ENCODE measurements at regions not wholly inside any gene's neighbourhood (a gene's known extent, or its start where the extent isn't known, plus 50 kb on each side); places are given as distances from the start of the nearest gene placed in this dataset.

- TF ChIP-seq SP1 (CRISPR knock-in tag; conservative IDR thresholded peaks at IDR 0.05), result no peak
- TF ChIP-seq FOXK1 (CRISPR knock-in tag; IDR thresholded peaks at IDR 0.05), result no peak
- no peak for TF ChIP-seq NR3C1 (CRISPR knock-in tag; conservative IDR thresholded peaks at IDR 0.05; ENCODE audit: low read depth)
- TF ChIP-seq HMGA2 (CRISPR knock-in tag; IDR thresholded peaks at IDR 0.05), result no peak
- TF ChIP-seq ZNF671 (CRISPR knock-in tag; IDR thresholded peaks at IDR 0.05), result no peak
- no peak for TF ChIP-seq ETV6 (CRISPR knock-in tag; IDR thresholded peaks at IDR 0.05)
- TF ChIP-seq ELF4 (CRISPR knock-in tag; IDR thresholded peaks at IDR 0.05; ENCODE audit: low read depth), result no peak
- TF ChIP-seq ZNF121 (CRISPR knock-in tag; IDR thresholded peaks at IDR 0.05), result no peak
- TF ChIP-seq OVOL2 (CRISPR knock-in tag; IDR thresholded peaks at IDR 0.05; ENCODE audit: borderline replicate concordance), result no peak
- TF ChIP-seq NFATC4 (CRISPR knock-in tag; IDR thresholded peaks at IDR 0.05), result no peak
- TF ChIP-seq MYBL2 (CRISPR knock-in tag; IDR thresholded peaks at IDR 0.05), result no peak
- TF ChIP-seq TEAD1 (CRISPR knock-in tag; IDR thresholded peaks at IDR 0.05), result no peak
- no peak for TF ChIP-seq MAX (CRISPR knock-in tag; IDR thresholded peaks at IDR 0.05)
- TF ChIP-seq E2F1 (CRISPR knock-in tag; IDR thresholded peaks at IDR 0.05), result no peak
- no peak for TF ChIP-seq ZBTB21 (CRISPR knock-in tag; IDR thresholded peaks at IDR 0.05; ENCODE audit: borderline replicate concordance)
- no peak for TF ChIP-seq CBFB (CRISPR knock-in tag; IDR thresholded peaks at IDR 0.05; ENCODE audit: low read depth)
- Mint-ChIP-seq H3K4me1 (no peaks in the 10 kb centered on the region), H3K4me3 (no peak overlapping the region), H3K36me3 (no peaks in the 10 kb centered on the region), H3K27ac (no peak overlapping the region), H3K9me3 (peaks cover 7% of the 10 kb centered on the region; the same call in 1 of the 2 replicates), H3K27me3 (ENCODE audit: low read depth) (no peaks in the 10 kb centered on the region; the same call in 1 of the 2 replicates)
- ATAC-seq (no peak), DNase-seq (ENCODE audit: low spot score) (no peak)
- ChIA-PET CTCF (no interaction called here), POLR2A (no interaction called here)
These were observed 237.5 kb upstream of the GNAI1 start for GRCh38 chr7:79897166-79897565.

GRCh38 chr7:79893991-79894390 lies 240.6 kb upstream of the GNAI1 start:
- ATAC-seq, result no peak
- POLR2A ChIA-PET, result no interaction called here
- no peak for TF ChIP-seq ZNF281 (CRISPR knock-in tag; IDR thresholded peaks at IDR 0.05)
- TF ChIP-seq IRF2 (CRISPR knock-in tag; IDR thresholded peaks at IDR 0.05; ENCODE audit: borderline replicate concordance, low read depth), result no peak
- no peak for TF ChIP-seq ZNF425 (CRISPR knock-in tag; conservative IDR thresholded peaks at IDR 0.05)
- TF ChIP-seq E2F5 (CRISPR knock-in tag; IDR thresholded peaks at IDR 0.05), result no peak
- no peak for TF ChIP-seq SOX15 (CRISPR knock-in tag; IDR thresholded peaks at IDR 0.05)
- no peak for TF ChIP-seq ZNF416 (CRISPR knock-in tag; IDR thresholded peaks at IDR 0.05)
- TF ChIP-seq E2F1 (CRISPR knock-in tag; IDR thresholded peaks at IDR 0.05), result no peak
- TF ChIP-seq PREB (CRISPR knock-in tag; IDR thresholded peaks at IDR 0.05; ENCODE audit: borderline replicate concordance), result no peak
- TF ChIP-seq ERG (CRISPR knock-in tag; IDR thresholded peaks at IDR 0.05), result no peak
- no peak for TF ChIP-seq SMAD4 (CRISPR knock-in tag; IDR thresholded peaks at IDR 0.05)
- TF ChIP-seq TEAD4 (CRISPR knock-in tag; IDR thresholded peaks at IDR 0.05), result no peak

More at GRCh38 chr7:79893991-79894390, 240.6 kb upstream of the GNAI1 start:
- no peak for DNase-seq (ENCODE audit: low spot score)
- no peak overlapping the region for H3K27ac Mint-ChIP-seq
- no peaks in the 10 kb centered on the region for H3K36me3 Mint-ChIP-seq
- no peaks in the 10 kb centered on the region for H3K9me3 Mint-ChIP-seq
- H3K4me1 Mint-ChIP-seq, result no peaks in the 10 kb centered on the region
- CTCF ChIA-PET, result no interaction called here
- H3K27me3 Mint-ChIP-seq (ENCODE audit: low read depth), result no peaks in the 10 kb centered on the region
- no peak overlapping the region for H3K4me3 Mint-ChIP-seq
